GM12873 (cell line): ENCODE measurements at regions not wholly inside any gene's neighbourhood (a gene's known extent, or its start where the extent isn't known, plus 50 kb on each side); places are given as distances from the start of the nearest gene placed in this dataset.

ENCODE experiments used
- TF ChIP-seq, protein P1 (sequence below): IDR thresholded peaks from 2 replicates; pipeline ENCODE4 v1.5.1; 2012; ENCODE audit warnings: low read depth, mild to moderate bottlenecking, moderate library complexity, low read length, control low read depth; ENCODE audit not compliant: insufficient read depth; ENCODE audit errors: missing control alignments

DNA sequence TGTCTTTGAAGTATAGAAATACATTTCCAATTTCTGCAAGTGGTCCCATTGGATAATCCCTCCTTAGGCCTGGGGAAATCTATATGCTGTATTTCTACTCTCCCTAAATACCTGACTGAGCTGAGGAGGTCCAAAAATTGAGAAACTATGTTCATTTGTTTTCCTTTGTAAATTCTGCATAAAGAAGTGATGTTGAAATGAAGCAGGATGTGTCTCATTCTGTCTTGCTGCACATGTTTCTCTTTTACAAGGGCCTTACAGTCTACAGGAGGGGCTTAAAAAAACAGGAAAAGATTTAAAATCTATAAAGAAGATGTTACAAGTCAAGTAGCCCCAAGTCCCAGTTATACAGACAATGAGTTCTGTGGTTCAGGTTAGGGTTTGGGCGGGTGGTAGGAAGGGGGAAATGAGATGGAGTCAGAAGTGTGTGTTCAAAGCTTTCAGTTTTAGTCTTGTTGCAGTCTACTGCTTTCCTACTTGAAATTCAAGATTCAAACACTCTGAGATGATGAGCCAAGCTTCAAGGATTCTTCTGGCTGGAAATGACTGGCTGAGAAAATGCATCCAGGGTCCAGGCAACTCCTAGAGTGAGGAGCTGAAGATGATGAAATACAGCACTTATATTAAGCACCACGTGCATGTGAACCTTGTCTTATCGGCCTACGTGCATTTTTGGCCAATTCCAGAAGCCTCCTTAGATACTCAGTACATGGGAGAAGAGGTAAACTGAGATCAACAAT is 146.3 kb upstream of the CELF4 start:
- TF ChIP-seq, protein P1, sequence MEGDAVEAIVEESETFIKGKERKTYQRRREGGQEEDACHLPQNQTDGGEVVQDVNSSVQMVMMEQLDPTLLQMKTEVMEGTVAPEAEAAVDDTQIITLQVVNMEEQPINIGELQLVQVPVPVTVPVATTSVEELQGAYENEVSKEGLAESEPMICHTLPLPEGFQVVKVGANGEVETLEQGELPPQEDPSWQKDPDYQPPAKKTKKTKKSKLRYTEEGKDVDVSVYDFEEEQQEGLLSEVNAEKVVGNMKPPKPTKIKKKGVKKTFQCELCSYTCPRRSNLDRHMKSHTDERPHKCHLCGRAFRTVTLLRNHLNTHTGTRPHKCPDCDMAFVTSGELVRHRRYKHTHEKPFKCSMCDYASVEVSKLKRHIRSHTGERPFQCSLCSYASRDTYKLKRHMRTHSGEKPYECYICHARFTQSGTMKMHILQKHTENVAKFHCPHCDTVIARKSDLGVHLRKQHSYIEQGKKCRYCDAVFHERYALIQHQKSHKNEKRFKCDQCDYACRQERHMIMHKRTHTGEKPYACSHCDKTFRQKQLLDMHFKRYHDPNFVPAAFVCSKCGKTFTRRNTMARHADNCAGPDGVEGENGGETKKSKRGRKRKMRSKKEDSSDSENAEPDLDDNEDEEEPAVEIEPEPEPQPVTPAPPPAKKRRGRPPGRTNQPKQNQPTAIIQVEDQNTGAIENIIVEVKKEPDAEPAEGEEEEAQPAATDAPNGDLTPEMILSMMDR: no peak

DNA sequence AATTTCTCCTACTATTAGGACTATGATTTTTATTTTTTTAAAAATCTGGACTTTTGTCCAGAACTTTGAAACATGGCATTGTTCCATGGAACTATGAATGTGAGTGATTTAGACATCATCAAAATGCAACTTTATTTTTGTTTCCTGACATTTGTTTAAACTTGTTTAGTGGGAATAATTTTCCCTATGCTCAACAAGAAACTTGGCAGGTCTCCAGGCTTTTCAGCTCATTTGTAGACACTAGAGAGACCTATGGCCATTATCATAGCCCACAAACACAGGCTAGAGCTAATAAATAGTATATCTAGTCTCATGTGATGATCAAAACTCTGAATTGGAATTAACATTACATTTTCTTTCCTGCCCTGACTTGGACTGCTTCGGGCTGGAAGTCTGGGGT is 145.1 kb upstream of the CELF4 start:
- TF ChIP-seq, protein P1: no peak

DNA sequence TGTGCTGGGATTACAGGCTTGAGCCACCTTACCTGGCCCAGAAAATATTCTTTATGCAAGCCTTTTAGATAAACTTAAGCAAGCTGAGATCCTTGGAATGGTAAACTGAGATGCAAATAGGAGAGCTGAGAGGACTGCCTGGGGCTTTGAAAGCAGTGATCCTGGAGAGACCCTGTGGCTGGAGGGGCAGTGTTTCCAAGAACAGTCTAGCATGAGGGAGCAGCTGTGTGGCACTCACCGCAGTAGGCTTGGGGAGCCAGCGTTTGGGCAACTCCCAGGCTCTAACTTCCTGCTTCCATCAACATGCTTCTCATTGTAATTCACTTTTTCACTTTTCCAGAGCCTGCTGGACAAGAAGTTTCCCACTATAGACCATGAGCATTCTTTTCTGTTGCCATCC is 144.1 kb upstream of the CELF4 start:
- TF ChIP-seq, protein P1: no peak

DNA sequence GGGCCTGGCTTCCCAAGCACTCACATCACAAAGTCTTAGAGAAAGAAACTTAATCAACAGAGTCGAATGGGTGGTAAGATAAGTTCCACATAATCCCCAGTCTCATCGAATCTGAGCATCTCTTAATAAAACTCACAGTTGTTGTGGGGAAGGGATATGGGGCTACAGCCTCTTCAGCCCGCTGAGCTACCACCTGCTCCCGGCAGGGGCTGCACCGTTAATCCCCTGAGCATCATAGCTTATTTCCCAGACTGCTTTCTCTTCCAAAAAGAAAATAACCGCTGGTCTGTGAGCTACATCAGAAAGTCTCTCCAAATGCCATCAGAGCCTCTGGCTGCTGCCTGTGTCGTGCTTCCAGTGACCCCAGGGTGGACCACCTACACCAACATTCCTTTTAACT is 139.4 kb upstream of the CELF4 start:
- TF ChIP-seq, protein P1: no peak

DNA sequence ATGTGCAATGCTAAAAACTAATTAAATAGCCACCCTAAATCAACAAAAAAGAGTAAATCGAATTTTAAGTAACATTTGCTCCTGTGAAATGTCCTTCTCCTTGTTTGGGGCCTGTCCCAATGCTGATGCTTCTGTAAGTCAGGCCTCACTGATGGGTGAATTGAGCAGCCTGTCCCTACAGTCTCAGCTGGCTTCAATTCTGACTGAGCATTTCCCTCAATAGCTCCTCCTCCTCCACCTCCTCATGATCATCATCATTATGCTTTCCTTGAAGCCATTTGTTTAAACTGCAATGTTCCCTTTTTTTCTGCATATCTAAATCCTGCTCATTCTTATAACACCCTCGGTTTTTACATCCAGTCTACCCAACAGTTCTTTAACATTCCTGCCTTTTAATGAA is 137.2 kb upstream of the CELF4 start:
- TF ChIP-seq, protein P1: no peak

DNA sequence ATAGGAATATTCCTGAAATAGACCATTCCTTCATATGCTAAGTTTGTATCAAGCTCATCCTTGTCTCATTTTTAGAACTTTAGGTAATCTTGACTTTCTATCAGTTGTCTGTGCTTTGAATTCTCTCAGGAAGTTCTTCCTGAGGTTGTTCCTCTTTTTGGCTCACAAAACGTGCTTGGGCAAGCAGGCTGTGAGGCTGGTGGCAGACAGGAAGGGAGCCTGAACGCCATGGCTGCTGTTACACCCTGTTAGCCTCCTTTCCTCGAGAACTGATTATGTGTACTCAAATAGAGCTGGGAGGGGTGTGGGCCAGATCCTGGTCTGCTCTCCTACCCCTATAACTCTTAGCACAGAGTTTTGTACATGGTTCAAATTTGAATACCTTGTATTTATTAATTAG is 136.4 kb upstream of the CELF4 start:
- TF ChIP-seq, protein P1: no peak

DNA sequence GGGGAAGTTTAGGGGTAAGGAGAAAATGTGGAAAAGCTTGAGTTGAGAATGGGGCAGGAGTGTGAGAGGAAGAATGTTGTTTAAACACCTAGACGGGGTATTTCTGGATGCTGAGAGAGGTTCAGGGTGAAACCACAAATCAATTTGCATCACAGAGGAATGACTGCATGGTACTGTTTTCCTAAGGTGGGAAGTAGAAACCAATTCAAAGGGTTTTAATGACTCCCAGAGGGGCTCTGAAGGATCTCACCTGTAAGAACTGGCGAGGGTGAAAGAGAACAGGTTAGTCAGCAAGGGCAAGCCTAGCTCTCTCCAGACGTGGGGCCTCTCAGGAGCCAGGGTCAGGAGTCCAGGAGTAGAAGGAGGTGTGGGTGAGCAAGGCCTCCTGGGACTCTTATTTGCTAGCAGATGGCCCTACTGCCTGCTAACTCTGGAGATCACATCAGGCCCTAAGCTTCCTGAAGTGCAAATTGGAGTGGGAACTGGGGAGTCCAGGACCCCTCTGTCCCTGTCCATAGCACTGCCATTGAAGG is 133.0 kb upstream of the CELF4 start:
- TF ChIP-seq, protein P1: no peak
